ENCODE measurements at regions not wholly inside any gene's neighbourhood (a gene's known extent, or its start where the extent isn't known, plus 50 kb on each side); places are given as distances from the start of the nearest gene placed in this dataset.

DNA sequence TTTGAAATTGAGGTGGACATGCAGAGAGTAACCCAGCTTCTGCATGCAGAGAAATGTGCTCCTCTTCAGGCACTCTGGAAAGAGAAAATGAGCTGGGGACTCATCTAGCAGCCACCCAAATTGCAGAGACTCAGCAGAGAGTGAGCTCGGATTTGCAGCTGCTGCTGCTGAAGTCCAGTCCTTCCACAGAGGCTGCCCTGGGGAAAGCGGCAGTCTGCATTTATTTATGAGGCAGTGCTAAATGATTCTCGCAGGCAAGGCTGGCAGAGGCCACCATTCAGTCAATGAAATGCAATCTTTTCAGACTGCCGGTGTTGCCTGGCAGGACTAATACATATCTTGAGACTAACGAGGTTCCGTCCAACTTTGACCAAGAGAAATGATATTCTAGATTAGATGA, 404.8 kb downstream of the NLGN4X start:
- TF ChIP-seq POLR2AphosphoS5 (IDR thresholded peaks at IDR 0.05) (no peak), POLR2A (IDR thresholded peaks at IDR 0.05; ENCODE audit: low read depth) (no peak), EP300 (IDR thresholded peaks at IDR 0.05) (no peak)
- TF ChIP-seq, protein P1, sequence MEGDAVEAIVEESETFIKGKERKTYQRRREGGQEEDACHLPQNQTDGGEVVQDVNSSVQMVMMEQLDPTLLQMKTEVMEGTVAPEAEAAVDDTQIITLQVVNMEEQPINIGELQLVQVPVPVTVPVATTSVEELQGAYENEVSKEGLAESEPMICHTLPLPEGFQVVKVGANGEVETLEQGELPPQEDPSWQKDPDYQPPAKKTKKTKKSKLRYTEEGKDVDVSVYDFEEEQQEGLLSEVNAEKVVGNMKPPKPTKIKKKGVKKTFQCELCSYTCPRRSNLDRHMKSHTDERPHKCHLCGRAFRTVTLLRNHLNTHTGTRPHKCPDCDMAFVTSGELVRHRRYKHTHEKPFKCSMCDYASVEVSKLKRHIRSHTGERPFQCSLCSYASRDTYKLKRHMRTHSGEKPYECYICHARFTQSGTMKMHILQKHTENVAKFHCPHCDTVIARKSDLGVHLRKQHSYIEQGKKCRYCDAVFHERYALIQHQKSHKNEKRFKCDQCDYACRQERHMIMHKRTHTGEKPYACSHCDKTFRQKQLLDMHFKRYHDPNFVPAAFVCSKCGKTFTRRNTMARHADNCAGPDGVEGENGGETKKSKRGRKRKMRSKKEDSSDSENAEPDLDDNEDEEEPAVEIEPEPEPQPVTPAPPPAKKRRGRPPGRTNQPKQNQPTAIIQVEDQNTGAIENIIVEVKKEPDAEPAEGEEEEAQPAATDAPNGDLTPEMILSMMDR (IDR thresholded peaks at IDR 0.05): no peak
